NCI-H446 (cell line): ENCODE measurements at regions not wholly inside any gene's neighbourhood (a gene's known extent, or its start where the extent isn't known, plus 50 kb on each side); places are given as distances from the start of the nearest gene placed in this dataset.
"Not testable (repeated sequence)": the region's sequence is repeated elsewhere in the genome, so short reads cannot be mapped to it uniquely, and the experiment has no call there.

Experiments
- DNase-seq, 2 experiments: peaks; one replicate each; lab custom pipeline; 2025; lab: John Stamatoyannopoulos, UW

DNA sequence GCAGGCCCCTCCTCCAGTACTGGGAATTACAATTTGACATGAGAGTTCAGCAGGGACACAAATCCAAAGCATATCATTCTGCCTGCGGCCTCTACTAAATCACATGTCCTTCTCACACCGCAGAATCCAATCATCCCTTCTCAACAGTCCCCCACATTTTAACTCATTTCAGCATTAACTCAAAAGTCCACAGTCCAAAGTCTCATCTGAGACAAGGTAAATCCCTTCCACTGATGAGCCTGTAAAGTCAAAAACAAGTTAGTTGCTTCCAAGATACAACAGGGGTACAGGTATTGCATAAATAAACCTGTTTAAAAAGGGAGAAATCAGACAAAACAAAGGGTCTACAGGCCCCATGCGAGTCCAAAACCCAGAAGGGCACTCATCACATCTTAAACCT lies 64.0 kb downstream of the EBNA1BP2 start:
- no peak for DNase-seq

DNA sequence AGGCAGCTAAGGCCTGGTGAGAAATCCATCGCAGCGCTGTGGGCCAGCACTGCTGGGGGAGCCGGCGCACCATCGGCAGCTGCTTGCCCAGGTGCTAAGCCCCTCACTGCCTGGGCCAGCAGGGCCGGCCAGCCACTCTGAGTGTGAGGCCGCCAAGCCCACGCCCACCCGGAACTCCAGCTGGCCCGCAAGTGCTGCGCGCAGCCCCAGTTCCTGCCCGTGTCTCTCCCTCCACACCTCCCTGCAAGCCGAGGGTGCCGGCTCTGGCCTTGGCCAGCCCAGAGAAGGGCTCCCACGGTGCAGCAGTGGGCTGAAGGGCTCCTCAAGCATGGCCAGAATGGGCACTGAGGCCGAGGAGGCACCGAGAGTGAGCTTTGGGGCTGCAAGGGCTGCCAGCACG lies 64.4 kb downstream of the EBNA1BP2 start:
- DNase-seq: no peak

DNA sequence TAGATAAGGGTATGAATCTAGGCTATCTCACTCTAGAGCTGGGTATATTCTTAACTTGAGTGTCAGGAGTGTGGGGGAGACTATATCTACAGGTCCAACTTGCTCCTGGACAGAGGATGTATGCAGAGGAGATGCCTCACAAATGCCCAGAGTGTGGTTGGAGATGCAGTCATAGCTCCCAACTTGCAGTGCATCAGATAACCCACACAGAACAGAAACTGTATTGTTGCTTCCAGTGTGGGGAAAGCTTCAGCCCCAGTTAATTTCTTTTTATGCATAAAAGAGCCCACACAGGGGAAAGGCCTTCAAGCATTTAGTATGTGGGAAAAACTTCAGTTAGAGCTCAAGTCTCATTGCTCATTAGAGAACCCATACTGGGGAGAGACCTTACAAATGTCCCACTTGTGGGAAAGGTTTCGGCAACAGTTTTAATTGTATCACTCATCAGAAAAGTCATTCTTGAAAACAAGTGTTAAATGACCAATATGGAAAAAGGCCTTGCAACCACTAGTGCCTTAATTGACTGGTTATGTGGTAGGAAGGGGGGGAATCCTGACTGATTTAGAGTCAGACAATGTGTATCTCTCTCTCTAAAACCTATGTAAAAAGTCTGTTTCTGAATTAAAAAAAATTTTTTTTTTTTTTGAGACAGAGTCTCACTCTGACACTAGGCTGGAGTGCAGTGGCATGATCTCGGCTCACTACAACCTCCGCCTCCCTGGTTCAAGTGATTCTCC lies 67.9 kb downstream of the EBNA1BP2 start:
- DNase-seq: no peak

DNA sequence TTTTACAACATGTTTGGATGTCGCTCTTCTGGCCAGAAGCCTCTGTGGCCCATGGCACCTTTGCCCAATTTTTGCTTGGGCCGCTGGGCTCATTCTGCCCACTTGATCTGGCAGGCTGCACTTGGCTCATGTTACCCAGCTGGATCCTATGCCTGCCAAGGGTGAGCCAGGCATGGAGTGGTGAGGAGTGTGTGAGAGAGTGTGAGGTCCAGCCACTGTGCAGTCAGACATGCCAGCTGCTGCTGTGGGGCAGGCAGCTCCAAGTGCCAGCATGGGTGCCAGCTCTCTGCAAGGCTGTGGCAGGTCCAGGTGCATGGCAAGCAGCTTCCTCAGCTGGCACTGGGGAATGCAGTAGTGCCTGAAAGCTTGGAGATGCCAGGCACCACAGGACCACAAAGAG lies 71.0 kb downstream of the EBNA1BP2 start:
- peak; percentile 0 to 24 for DNase-seq

DNA sequence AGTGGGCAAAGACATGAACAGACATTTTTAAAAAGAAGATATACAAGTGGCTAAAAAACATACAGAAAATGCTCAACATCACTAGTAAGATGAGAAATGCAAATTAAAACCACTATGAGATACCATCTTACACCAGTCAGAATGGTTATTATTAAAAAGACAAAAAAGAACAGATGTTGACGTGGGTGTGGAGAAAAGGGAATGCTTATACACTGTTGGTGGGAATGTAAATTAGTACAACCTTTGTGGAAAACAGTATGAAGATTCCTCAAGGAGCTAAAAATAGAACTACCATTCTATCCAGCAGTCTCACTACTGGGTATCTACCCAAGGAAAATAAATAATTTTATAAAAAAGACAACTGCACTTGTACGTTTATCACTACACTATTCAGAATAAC lies 73.9 kb downstream of the EBNA1BP2 start:
- DNase-seq: no peak

DNA sequence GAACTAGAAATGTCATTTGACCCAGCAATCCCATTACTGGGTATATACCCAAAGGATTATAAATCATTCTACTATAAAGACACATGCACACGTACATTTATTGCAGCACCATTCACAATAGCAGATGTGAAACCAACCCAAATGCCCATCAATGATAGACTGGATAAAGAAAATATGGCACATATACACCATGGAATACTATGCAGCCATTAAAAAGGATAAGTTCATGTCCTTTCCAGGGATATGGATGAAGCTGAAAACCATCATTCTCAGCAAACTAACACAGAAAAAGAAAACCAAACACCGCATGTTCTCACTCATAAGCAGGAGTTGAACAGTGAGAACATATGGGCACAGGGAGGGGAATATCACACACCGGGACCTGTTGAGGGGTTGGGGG lies 75.6 kb downstream of the EBNA1BP2 start:
- DNase-seq: not testable (repeated sequence)

DNA sequence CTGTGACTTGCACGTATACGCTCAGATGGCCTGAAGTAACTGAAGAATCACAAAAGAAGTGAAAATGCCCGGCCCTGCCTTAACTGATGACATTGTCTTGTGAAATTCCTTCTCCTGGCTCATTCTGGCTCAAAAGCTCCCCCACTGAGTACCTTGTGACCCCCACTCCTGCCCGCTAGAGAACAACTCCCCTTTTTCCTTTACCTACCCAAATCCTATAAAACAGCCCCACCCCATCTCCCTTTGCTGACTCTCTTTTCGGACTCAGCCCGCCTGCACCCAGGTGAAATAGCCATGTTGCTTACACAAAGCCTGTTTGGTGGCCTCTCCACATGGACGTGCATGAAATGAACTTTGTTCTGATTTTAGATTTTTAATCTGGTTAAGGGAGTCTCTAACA lies 81.3 kb downstream of the EBNA1BP2 start:
- DNase-seq: not testable (repeated sequence)

DNA sequence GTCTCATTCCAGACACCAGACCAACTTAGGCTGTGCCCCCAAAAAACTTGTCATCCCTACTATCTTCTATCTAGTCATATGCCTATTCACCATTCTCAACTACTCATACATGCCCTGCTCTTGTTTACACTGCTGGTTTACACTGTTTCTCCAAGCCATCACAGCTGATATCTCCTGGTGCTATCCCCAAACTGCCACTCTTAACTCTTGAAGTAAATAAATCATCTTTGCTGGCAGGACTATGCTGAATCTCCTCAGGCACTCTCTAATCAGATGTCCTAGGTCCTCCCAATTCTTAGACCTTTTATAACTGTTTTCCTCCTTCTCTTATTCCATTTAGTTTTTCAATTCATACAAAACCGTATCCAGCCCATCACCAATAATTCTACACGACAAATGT lies 81.9 kb downstream of the EBNA1BP2 start:
- DNase-seq: not testable (repeated sequence)

DNA sequence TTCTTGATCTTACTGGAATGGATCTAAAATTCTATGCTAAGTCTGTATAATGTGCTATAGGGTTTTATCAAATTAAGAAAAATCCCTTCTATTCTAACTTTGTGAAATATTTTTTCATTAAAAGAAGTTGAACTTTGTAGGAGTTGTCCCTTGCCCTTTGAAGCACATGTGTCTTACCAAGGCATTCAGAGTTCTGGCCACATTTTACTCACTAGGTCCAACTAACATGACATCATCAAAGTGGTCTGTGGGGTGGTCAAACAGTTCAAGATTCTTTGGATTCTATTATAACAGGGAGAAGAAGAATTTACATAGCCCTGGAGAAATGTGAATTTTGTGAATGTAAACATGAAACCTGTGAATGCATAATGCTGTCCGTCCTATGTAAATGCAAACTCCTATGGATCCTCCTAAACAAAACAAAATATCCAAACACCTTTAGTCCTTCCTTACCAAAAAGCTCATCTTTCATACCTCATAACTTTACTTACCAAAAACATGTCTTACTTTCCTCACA lies 88.7 kb downstream of the EBNA1BP2 start:
- no peak for DNase-seq

DNA sequence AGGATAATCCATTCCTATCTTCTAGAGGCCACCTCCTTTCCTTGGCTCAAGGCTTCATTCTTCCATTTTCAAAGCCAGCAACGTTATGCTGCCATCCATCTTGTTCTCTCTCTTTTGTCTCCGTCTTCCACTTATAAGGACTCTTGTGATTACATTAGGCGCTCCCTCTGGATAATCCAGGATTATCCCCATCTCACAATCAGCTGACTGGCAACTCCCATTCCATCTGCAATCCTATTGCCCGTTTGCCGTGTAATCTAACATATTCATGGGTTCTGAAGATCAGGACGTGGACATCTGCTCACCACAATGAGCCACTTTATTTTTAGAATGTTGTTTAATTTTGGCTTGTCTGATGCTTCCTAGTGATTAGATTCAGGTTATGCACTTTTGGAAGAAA lies 89.3 kb downstream of the EBNA1BP2 start:
- DNase-seq: no peak

DNA sequence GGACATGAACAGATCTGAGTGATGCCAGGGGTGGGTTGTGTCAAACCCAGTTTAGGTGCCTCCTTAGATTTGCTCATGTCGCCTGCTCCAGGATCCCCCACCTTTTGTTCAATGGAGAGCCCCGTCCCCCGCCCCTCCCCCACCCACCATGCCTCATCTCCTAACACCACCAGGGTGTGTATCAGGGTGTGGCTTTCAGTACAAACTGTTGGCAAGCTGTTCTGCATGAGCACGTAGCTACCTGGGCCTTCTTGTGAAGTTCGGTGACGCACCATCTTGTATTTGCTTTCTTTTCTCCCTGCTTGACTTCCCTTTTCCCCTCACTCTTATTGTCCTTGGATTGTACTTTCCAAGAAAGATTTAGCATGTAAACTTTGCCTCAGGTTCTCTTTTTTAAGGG lies 94.8 kb downstream of the EBNA1BP2 start:
- no peak for DNase-seq

DNA sequence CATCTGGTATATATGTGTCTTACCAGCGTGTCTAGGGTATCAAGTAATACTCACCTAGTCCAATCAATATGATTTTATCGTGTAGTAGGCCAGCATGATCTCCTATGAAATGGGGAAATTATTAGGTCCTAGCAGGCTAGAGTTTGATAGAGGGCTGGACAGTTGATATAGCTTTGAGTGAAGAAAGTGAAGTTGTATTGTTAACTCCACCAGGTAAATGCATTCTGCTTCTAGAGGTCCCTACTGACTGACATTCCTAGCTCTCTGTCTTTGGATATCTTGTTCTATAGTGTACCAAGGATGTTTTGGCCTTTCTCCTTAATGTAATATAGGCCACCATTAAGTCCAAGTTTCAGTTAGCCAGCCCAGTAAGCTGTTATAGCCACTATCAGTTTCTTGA lies 97.4 kb downstream of the EBNA1BP2 start:
- no peak for DNase-seq

DNA sequence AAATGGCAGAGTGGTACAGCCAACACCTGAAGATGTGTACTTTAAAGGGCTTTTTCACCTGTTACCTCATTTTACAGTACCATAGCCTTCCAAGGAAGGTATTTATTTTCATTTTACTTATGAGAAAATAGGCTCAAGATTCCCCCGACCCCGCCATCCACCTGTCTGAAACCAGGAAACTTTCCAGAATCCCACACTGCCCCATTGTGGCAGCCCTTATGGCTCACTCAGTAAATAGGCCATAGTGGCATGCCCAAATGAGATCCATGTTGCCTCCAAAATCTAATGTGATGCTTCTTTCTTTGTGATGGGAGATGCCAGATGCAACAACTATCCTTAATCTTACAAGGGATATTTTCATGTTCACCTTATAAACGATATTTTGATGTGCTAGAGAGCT lies 97.8 kb downstream of the EBNA1BP2 start:
- peak in 1 of 2 experiments; percentile 6 for DNase-seq

DNA sequence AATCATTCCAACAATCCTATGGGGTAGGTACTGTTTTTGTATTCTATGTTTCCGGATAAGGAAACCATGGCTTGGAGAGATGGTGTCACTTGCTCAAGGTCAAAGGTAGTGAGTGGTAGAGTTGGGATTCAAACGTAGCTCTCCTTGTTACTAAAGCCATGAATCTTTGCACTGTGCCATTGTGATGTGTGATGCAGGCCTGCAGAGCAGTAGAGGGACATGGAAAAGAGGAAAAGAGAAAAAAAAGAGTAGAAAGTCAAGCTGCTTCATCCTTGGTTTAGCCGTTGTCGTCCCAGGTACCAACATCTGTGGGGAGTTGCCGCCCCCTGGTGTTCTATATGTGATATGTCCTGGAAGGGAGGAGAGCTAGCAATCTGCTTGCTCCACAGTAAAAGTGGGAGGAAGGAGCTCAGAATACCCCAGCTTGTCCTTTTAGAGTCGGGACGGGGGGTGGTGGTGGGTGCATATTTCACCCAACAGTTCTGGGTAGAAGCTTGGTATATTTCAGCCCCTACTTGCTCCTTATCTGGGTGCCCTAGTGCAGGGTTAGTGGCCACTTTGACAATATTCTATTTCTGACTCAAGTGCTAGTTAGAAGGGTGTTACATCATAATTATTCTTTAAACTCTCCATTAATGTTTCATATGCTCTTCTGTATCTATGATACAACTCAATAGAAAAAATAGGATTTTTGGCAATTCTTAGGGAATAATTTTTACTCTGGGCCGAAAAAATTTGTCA lies 98.4 kb downstream of the EBNA1BP2 start:
- peak; percentile 83 to 84 for DNase-seq

DNA sequence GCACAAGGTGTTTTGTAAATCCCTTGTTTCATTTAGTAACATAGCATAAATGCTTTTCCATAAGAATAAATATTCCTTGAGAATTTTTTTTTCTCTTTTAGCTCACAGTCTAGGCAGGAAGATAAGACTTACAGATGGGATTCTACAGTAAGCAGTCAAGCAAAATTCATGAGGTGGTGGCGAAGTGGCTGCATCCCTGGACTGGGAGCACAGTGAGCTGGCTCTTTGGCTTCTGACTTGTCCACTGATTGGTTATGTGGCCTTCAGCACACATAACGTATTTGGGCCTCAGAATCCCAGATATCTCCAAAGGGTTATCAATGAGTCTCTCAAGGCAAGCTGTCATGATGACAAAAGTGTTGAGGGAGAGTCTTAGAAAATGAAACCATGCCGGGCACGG lies 99.8 kb downstream of the EBNA1BP2 start:
- no peak for DNase-seq

DNA sequence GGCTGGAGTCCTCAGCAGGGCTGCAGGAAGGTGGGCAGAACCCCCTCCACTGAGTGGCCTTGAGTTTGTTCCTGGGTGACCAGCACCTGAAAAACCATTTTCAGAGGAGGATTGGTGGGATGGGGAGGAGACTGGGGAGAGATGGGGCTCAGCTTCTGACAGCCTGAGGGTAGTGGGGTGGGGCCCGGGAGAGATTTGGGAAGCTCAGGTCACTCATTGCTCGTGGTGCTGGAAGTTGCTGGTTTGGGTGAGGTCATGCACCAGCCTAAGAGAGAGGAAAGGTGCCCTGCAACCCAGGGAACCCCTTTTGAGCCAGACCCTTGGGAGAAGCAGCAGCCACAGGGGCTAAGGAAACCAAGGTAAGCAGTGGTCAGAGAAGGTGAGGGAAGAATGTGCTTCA lies 100.8 kb downstream of the EBNA1BP2 start:
- DNase-seq: no peak

DNA sequence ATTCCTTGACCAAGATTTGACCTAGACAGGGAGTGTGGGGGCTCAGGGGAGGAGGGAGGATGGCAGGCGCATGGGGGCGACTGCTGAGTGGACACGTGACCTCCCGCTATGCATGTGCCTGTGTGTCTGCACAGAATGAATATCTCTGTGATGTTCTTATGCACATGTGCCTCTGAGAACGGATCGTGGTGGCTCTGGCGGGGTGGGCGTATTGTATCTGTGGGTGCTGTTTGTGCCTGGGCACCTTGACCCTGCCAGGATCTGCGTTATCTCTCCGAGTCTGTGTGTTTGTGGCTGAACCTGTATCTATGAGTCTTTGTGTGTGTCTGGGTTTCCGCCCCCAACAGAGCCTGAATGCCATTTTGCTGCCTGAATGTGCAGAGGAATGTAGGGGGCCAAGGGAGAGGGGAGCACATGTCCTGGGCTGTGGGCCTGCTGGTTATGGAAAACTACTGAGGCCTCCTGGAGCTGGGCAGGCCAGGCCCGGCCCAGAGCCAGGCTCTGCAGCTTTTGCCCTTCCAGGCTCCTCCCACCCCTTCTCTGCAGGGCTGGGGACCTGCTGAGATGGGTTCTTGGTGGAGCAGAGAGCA lies 102.5 kb downstream of the EBNA1BP2 start:
- DNase-seq: no peak

DNA sequence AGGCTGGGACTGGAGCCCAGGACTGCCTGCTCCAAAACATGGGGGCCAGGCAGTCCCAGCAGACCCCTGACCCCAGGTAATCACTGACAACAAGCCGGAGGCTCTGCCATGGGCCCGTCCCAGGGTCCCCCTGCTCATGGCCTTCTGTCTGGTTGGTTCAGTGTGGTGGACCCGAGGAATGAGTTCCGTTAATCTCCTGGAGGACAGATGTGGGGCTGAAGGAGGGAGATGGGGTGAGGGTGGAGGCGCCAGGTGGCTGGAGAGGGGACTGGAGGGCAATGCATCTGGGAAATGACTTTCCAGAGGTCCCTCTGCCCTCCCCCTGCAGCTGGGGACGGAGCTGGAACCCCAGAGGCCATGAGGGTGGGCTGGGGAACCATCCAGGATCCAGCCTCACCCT lies 103.2 kb downstream of the EBNA1BP2 start:
- no peak for DNase-seq

DNA sequence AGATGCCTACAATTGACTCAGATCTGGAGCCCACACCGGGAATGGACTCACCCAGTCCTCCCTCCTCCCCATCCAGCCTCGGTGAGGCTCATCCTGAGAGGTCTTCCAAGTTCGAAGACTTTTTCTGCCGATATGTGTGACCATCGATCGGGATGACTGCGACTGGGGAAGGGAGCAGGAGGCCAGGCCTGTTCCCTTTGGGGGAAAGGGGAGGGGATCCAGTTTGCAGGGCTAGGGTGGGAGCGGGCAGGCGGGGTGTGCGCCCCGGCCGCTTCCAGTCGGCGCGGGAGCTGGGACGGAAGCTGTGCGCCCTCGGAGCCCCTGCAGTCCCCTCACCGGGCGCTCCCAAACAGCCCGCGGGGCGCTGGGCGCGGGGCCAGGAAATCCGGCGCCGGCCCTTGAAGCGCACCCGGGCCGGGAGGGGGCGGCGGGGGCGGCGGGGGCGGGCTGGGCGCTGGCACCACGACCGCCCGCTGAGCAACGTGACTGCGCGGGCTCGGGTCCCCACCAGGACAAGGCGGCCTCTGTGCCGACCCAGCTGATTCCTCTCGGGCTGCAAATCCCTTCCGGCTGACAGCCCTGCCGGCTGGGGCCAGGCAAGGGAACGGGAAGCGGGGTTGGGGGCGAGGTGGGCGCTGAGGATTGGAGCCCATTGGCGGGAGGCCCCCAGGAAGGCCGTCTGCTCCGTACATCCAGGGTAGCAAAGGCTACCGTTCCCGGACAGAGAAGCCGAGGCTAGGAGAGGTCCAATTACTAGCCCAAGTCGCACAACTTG lies 103.9 kb downstream of the EBNA1BP2 start:
- DNase-seq: no peak

DNA sequence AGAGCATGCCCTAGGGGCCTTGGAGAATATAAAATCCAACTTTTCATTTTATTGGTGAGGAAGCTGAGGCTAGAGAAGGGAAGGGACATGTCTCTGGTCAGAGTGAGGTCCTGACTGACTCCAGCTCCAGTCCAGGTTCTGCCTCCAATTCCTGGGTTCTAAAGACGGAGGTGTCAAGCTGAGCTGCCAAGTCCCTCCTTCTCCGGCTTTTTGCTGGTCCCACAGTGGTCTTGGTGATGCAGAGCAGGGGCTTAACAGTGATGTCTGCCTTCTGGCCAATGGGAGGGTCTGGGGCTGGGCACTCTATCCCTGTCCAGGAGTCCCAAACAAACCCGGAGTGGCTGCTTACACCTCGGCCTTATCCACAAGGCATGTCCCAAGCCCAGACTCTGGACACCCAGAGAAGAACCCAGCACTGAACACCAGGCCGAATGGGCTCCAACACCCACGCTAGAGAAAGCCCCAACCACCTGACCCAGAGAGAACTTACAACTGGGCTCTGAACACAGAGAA lies 104.8 kb downstream of the EBNA1BP2 start:
- no peak for DNase-seq

DNA sequence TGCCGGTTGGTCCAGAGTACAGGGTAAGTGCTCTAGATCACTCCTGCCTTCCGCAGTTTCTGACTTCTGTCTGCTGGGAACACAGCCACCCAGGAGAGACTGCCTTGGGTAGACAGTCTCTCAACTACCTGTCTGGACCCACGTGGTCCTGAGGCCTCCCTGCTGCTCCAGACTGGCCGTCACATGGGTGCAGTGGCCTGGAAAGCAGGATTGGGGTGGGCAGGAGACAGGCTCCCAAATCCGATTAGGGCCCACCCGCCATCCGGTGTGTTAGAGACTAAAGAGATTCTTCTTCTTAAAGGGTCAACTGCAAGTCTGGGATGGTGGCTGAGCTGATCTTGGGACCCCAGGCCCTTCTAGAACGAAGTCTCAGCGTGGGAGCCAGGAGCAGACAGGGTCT lies 105.5 kb downstream of the EBNA1BP2 start:
- no peak for DNase-seq
